Ishikawa (cell line): ENCODE measurements at regions not wholly inside any gene's neighbourhood (a gene's known extent, or its start where the extent isn't known, plus 50 kb on each side); places are given as distances from the start of the nearest gene placed in this dataset.

ENCODE experiments used
- CEBPB ChIP-seq: IDR thresholded peaks from 2 replicates; pipeline ENCODE4 v1.6.1; 2012
- EP300 ChIP-seq: IDR thresholded peaks from 2 replicates; pipeline ENCODE4 v1.6.1; 2012; ENCODE audit warnings: borderline replicate concordance

- TF ChIP-seq EP300 = no peak
- TF ChIP-seq CEBPB = no peak
These were observed 277.6 kb downstream of the PSAT1 start for GRCh38 chr9:78574354-78575045.
